SU-DHL-6 (cell line): ENCODE measurements at regions not wholly inside any gene's neighbourhood (a gene's known extent, or its start where the extent isn't known, plus 50 kb on each side); places are given as distances from the start of the nearest gene placed in this dataset.

Experiments
- H2AFZ ChIP-seq: fragments of 200-600 bp; sonication (generic); 2 replicates; pipeline ENCODE4 v1.6.1; 2014; ENCODE audit warnings: low read depth, mild to moderate bottlenecking, moderate library complexity, mixed read lengths, antibody characterized with exemption, low read length; ENCODE audit not compliant: severe bottlenecking
- H3F3A ChIP-seq: fragments of 200-600 bp; shearing (Covaris generic); 2 replicates; pipeline ENCODE4 v1.6.0; 2016; ENCODE audit warnings: antibody characterized with exemption, mild to moderate bottlenecking; ENCODE audit not compliant: insufficient read depth
- H3K27ac ChIP-seq: fragments of 200-600 bp; sonication (generic); 2 replicates; pipeline ENCODE4 v1.5.1; 2016; ENCODE audit warnings: low read depth, mild to moderate bottlenecking, low read length, moderate library complexity, mixed read lengths
- H3K27me3 ChIP-seq: fragments of 200-600 bp; sonication (generic), shearing (Covaris generic); 2 replicates; pipeline ENCODE4 v1.6.0; 2014; ENCODE audit warnings: mild to moderate bottlenecking, low read length
- H3K36me3 ChIP-seq: fragments of 200-600 bp; sonication (generic); 2 replicates; pipeline ENCODE4 v1.6.1; 2014; ENCODE audit warnings: mild to moderate bottlenecking, low read length, mixed read lengths
- H3K4me2 ChIP-seq: fragments of 300-600, 200-600 bp; shearing (Covaris generic), sonication (generic); 2 replicates; pipeline ENCODE4 v1.6.0; 2014; ENCODE audit warnings: low read length, low read depth, mild to moderate bottlenecking; ENCODE audit not compliant: poor library complexity, severe bottlenecking
- H3K4me3 ChIP-seq: fragments of 200-600 bp; sonication (generic); 2 replicates; pipeline ENCODE4 v1.5.1; 2014; ENCODE audit warnings: antibody characterized with exemption, low read length, mild to moderate bottlenecking, mixed read lengths; ENCODE audit not compliant: insufficient read depth, poor library complexity, severe bottlenecking
- H3K79me2 ChIP-seq: fragments of 200-600 bp; sonication (generic); 2 replicates; pipeline ENCODE4 v1.6.1; 2014; ENCODE audit warnings: mild to moderate bottlenecking, low read length, moderate library complexity; ENCODE audit not compliant: insufficient read depth
- H3K9ac ChIP-seq: fragments of 200-600 bp; sonication (generic); 2 replicates; pipeline ENCODE4 v1.7.0; 2014; ENCODE audit warnings: mild to moderate bottlenecking, low read length
- H3K9me2 ChIP-seq: fragments of 200-600 bp; sonication (generic); replicated peaks from 2 replicates; pipeline ENCODE4 v1.6.1; 2014; ENCODE audit warnings: low read length; ENCODE audit not compliant: insufficient read depth
- H3K9me3 ChIP-seq: fragments of 200-600 bp; sonication (generic); 2 replicates; pipeline ENCODE4 v1.6.1; 2014; ENCODE audit warnings: low read length, mixed read lengths; ENCODE audit not compliant: insufficient read depth
- H4K20me1 ChIP-seq: fragments of 200-600 bp; sonication (generic); 2 replicates; pipeline ENCODE4 v1.6.1; 2014; ENCODE audit warnings: low read depth, mild to moderate bottlenecking, antibody characterized with exemption, low read length, moderate library complexity, mixed read lengths
- EZH2phosphoT487 ChIP-seq: fragments of 200-600 bp; sonication (generic), shearing (Covaris generic); conservative IDR thresholded peaks from 2 replicates; pipeline ENCODE4 v1.6.1; 2018; ENCODE audit warnings: mild to moderate bottlenecking, antibody characterized with exemption, low read length, moderate library complexity, mixed read lengths
- TF ChIP-seq, protein P1 (sequence below): fragments of 200-600 bp; sonication (generic); IDR thresholded peaks from one replicate; pipeline ENCODE4 v1.5.1; 2017; ENCODE audit warnings: antibody characterized with exemption, mild to moderate bottlenecking, low read length, moderate library complexity; ENCODE audit not compliant: insufficient read depth, poor library complexity, severe bottlenecking

DNA sequence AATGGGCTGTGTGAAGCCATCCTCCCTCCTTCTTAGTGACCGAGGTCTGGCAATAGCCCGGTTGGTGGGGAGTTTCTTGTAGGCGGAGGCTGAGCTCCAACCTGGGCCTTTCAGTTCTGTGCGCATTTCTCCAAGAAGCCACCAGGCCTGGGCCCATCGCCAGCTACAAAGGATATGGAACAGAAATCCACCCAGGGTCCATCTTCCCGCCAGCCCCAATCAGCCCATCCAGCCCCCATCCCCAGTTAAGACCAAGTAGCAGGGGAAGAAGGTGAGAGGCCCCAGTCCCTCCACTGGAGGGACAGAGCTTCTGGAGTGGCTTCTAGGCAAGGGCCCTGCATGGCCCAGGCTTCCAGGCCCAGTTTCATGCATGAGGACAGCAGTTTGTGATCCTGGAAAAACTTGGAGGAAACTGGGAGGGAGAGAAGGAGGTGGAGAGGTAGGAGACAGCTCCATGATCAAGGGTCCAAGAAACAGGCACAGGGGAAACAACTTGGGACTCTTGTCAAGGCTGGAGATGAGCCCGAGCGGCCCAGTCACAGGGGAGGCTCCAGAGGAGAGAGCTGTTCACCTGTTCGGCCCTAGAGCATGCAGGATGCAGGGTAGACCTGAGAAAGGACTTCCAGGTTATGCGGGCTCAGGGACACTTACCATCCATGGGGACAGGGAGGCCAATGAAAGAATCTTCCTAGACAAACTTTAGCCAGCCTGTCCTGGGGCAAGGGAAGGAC, 261.2 kb downstream of the PTPRU start:
- no peaks in the 10 kb centered on the region for H3K9me2 ChIP-seq
- H3K9ac ChIP-seq, result no peak overlapping the region
- H4K20me1 ChIP-seq, result no peaks in the 10 kb centered on the region

DNA sequence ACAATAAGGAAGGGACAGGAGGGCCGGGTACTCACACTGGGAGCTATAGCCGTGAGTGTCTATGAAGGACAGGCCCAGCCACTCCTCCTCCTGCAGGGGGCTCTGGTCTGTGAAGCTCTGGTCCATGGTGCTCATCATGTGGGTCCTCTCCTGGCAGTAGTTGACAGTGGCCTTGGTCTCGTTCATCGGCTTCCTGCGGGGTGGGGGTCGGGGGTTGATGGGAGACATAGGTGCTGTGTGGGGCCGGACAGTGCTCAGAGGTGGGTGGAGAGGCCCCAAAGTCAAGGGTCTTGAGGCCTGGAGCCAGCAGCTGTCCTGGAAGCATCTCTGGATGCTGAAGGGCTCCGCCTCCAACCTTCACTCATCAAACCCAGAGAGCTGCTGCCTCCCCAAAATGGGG, 260.4 kb downstream of the PTPRU start:
- no peaks in the 10 kb centered on the region for H3K9me3 ChIP-seq
- no peak overlapping the region for H3K9ac ChIP-seq
- H2AFZ ChIP-seq, result no peak overlapping the region
- H4K20me1 ChIP-seq, result no peaks in the 10 kb centered on the region
- no peak for TF ChIP-seq EZH2phosphoT487
- no peaks in the 10 kb centered on the region for H3K9me2 ChIP-seq
- no peak overlapping the region for H3K4me3 ChIP-seq
- no peak overlapping the region for H3K4me2 ChIP-seq
- no peaks in the 10 kb centered on the region for H3F3A ChIP-seq
- no peaks in the 10 kb centered on the region for H3K36me3 ChIP-seq
- H3K27me3 ChIP-seq, result no peaks in the 10 kb centered on the region
- H3K79me2 ChIP-seq, result no peaks in the 10 kb centered on the region
- H3K27ac ChIP-seq, result no peak overlapping the region

More for the DNA sequence above, 261.2 kb downstream of the PTPRU start:
- no peak overlapping the region for H3K4me3 ChIP-seq
- no peaks in the 10 kb centered on the region for H3K9me3 ChIP-seq
- no peaks in the 10 kb centered on the region for H3K79me2 ChIP-seq
- TF ChIP-seq, protein P1, sequence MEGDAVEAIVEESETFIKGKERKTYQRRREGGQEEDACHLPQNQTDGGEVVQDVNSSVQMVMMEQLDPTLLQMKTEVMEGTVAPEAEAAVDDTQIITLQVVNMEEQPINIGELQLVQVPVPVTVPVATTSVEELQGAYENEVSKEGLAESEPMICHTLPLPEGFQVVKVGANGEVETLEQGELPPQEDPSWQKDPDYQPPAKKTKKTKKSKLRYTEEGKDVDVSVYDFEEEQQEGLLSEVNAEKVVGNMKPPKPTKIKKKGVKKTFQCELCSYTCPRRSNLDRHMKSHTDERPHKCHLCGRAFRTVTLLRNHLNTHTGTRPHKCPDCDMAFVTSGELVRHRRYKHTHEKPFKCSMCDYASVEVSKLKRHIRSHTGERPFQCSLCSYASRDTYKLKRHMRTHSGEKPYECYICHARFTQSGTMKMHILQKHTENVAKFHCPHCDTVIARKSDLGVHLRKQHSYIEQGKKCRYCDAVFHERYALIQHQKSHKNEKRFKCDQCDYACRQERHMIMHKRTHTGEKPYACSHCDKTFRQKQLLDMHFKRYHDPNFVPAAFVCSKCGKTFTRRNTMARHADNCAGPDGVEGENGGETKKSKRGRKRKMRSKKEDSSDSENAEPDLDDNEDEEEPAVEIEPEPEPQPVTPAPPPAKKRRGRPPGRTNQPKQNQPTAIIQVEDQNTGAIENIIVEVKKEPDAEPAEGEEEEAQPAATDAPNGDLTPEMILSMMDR, result no peak
- no peak for TF ChIP-seq EZH2phosphoT487
- no peak overlapping the region for H3K4me2 ChIP-seq
- H3F3A ChIP-seq, result no peaks in the 10 kb centered on the region
- no peak overlapping the region for H2AFZ ChIP-seq
- H3K27ac ChIP-seq, result no peak overlapping the region
- H3K27me3 ChIP-seq, result no peaks in the 10 kb centered on the region
- no peaks in the 10 kb centered on the region for H3K36me3 ChIP-seq

DNA sequence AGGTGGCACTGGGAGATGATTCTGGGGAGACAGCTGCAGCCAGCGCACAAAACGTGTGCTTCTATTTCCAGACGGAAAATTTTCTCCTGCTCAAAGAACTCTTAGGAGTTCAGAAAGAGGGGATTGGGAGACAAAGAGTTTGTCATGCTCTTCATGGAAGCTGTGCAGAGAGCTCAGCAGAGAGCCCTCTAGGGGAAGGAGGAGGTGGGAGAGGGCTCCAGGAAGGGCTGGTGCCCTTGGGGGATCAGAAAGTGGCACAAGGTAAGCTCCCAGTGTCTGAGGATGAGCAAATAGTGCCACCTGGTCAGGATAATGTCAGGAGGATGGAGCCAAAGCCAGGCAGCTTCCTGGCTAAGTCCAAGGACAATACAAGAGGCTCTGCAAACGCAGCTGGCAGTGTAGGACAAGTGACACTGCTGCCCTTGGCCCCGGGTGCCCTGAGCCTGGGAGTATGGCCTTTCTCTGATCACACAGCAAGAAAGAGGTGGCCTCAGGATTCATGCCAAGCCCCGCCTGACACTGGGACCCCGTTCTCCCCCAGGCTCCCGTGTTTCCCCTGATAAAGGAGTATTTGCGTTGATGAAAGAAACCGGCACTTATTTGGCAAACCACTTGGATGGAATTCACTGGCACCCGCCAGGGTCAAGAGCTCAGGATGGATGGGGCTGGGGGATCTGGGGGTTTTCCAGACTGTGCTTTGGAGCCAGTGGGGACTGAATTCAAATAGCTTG, 254.0 kb downstream of the PTPRU start:
- H3K27me3 ChIP-seq, result no peaks in the 10 kb centered on the region
- no peaks in the 10 kb centered on the region for H4K20me1 ChIP-seq
- no peak overlapping the region for H3K9ac ChIP-seq
- H3K36me3 ChIP-seq, result no peaks in the 10 kb centered on the region
- H3K79me2 ChIP-seq, result no peaks in the 10 kb centered on the region
- H3K9me2 ChIP-seq, result no peaks in the 10 kb centered on the region
- H3K4me2 ChIP-seq, result no peak overlapping the region
- no peak for TF ChIP-seq EZH2phosphoT487
- TF ChIP-seq, protein P1, result no peak
- H3K9me3 ChIP-seq, result no peaks in the 10 kb centered on the region
- no peak overlapping the region for H2AFZ ChIP-seq
- no peaks in the 10 kb centered on the region for H3F3A ChIP-seq
- no peak overlapping the region for H3K4me3 ChIP-seq
- H3K27ac ChIP-seq, result no peak overlapping the region

DNA sequence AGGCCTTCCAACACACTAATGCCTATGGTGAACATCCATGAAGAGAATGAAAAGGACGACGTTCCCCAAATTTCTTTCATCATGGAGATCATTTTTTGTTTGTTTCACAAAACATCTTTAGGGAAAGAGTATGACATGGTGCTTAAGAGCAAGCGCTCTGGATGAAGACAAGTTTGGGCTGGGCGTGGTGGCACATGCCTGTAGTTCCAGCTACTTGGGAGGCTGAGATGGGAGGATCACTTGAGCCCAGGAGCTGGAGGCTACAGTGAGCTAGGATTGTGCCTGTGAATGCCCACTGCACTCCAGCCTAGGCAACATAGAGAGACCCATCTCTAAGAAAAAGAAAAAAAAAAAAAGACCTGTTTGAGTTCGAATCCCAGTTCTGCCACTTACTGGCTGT, 253.1 kb downstream of the PTPRU start:
- no peaks in the 10 kb centered on the region for H4K20me1 ChIP-seq
- no peak for TF ChIP-seq EZH2phosphoT487
- TF ChIP-seq, protein P1, result no peak
- no peaks in the 10 kb centered on the region for H3K9me2 ChIP-seq
- no peak overlapping the region for H3K4me3 ChIP-seq
- no peaks in the 10 kb centered on the region for H3K9me3 ChIP-seq
- H3K27me3 ChIP-seq, result no peaks in the 10 kb centered on the region
- no peak overlapping the region for H2AFZ ChIP-seq
- no peak overlapping the region for H3K9ac ChIP-seq
- H3F3A ChIP-seq, result no peaks in the 10 kb centered on the region
- H3K36me3 ChIP-seq, result no peaks in the 10 kb centered on the region
- H3K27ac ChIP-seq, result no peak overlapping the region
- H3K79me2 ChIP-seq, result no peaks in the 10 kb centered on the region
- H3K4me2 ChIP-seq, result no peak overlapping the region
